MM.1S (cell line): ENCODE measurements at regions not wholly inside any gene's neighbourhood (a gene's known extent, or its start where the extent isn't known, plus 50 kb on each side); places are given as distances from the start of the nearest gene placed in this dataset.

Experiments used
- DNase-seq: peaks from one replicate; pipeline ENCODE4 v3.0.0-alpha.2; 2015
- H2AFZ ChIP-seq: fragments of 300-600 bp; sonication (generic); 2 replicates; pipeline ENCODE4 v1.6.0; 2016; ENCODE audit warnings: antibody characterized with exemption, low read length
- H3F3A ChIP-seq: fragments of 300-600 bp; sonication (generic); 2 replicates; pipeline ENCODE4 v1.6.1; 2016; ENCODE audit warnings: mild to moderate bottlenecking, antibody characterized with exemption, low read length, moderate library complexity, mixed read lengths; ENCODE audit not compliant: insufficient read depth
- H3K27ac ChIP-seq: fragments of 300-600 bp; sonication (generic); 2 replicates; pipeline ENCODE4 v1.5.1; 2016; ENCODE audit warnings: mild to moderate bottlenecking, low read length
- H3K27me3 ChIP-seq: fragments of 300-600 bp; sonication (generic); replicated peaks from 2 replicates; pipeline ENCODE4 v1.6.0; 2016; ENCODE audit warnings: low read length; ENCODE audit not compliant: insufficient read depth
- H3K36me3 ChIP-seq: fragments of 300-600 bp; sonication (generic); replicated peaks from 2 replicates; pipeline ENCODE4 v1.6.1; 2016; ENCODE audit warnings: mild to moderate bottlenecking, low read length, mixed read lengths; ENCODE audit not compliant: insufficient read depth
- H3K4me1 ChIP-seq: fragments of 300-600 bp; sonication (generic); 2 replicates; pipeline ENCODE4 v1.6.1; 2016; ENCODE audit warnings: low read length, mixed read lengths
- H3K4me2 ChIP-seq: fragments of 300-600 bp; sonication (generic); 2 replicates; pipeline ENCODE4 v1.6.0; 2016; ENCODE audit warnings: low read depth, low read length
- H3K4me3 ChIP-seq: fragments of 300-600 bp; sonication (generic); 2 replicates; pipeline ENCODE4 v1.5.1; 2016; ENCODE audit warnings: low read length, mixed read lengths
- H3K79me2 ChIP-seq: fragments of 300-600 bp; sonication (generic); 2 replicates; pipeline ENCODE4 v1.6.1; 2016; ENCODE audit warnings: mixed run types, low read length, mixed read lengths
- H3K9ac ChIP-seq: fragments of 300-600 bp; sonication (generic); 2 replicates; pipeline ENCODE4 v1.6.1; 2016; ENCODE audit warnings: low read length, mixed read lengths
- H3K9me2 ChIP-seq: fragments of 300-600 bp; sonication (generic); replicated peaks from 2 replicates; pipeline ENCODE4 v1.6.1; 2016; ENCODE audit warnings: mild to moderate bottlenecking, low read length, mixed read lengths; ENCODE audit not compliant: insufficient read depth
- H3K9me3 ChIP-seq: fragments of 300-600 bp; sonication (generic); replicated peaks from 2 replicates; pipeline ENCODE4 v1.6.1; 2016; ENCODE audit warnings: mild to moderate bottlenecking, low read length, mixed read lengths; ENCODE audit not compliant: insufficient read depth
- H4K20me1 ChIP-seq: fragments of 300-600 bp; sonication (generic); 2 replicates; pipeline ENCODE4 v1.6.1; 2016; ENCODE audit warnings: mild to moderate bottlenecking, low read length, moderate library complexity, mixed read lengths; ENCODE audit not compliant: insufficient read depth
- EZH2 ChIP-seq: fragments of 300-600 bp; sonication (generic); optimal IDR thresholded peaks from 2 replicates; pipeline ENCODE3; 2017; ENCODE audit warnings: low read depth, mild to moderate bottlenecking, antibody characterized with exemption, low read length, mixed read lengths
- EZH2phosphoT487 ChIP-seq: fragments of 300-600 bp; sonication (generic); IDR thresholded peaks from 2 replicates; pipeline ENCODE4 v1.6.1; 2018; ENCODE audit warnings: antibody characterized with exemption, low read length
- TF ChIP-seq, protein P1 (sequence below): fragments of 300-600 bp; sonication (generic); IDR thresholded peaks from 2 replicates; pipeline ENCODE4 v1.5.1; 2016; ENCODE audit warnings: antibody characterized with exemption, low read length, mixed read lengths

DNA sequence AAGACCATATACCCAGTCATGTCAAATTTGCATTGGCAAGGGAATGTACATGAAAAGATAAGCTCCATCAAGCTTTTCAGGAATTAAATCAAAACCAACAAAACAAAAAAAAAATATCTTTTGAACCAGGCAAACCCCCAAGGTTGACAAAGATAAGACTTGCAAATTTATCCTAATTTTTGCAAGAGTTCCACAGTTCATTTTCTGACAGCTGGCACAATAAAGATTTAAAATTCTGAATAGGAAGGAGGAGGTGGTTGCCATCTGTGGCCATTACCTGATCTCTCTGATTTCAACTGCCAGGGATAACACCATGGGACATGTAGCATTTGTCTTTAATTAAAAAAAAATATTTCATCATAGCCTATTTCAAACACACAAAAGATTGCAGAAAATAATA, 135.9 kb upstream of the SHISA6 start:
- Histone ChIP-seq H3F3A (no peaks in the 10 kb centered on the region), H3K36me3 (no peaks in the 10 kb centered on the region), H2AFZ (no peak overlapping the region), H3K4me1 (no peaks in the 10 kb centered on the region), H3K4me3 (no peak overlapping the region), H3K27me3 (no peaks in the 10 kb centered on the region), H4K20me1 (no peaks in the 10 kb centered on the region), H3K9ac (no peak overlapping the region), H3K9me3 (no peaks in the 10 kb centered on the region), H3K4me2 (no peak overlapping the region), H3K27ac (no peak overlapping the region), H3K79me2 (no peaks in the 10 kb centered on the region), H3K9me2 (no peaks in the 10 kb centered on the region)
- TF ChIP-seq, protein P1, sequence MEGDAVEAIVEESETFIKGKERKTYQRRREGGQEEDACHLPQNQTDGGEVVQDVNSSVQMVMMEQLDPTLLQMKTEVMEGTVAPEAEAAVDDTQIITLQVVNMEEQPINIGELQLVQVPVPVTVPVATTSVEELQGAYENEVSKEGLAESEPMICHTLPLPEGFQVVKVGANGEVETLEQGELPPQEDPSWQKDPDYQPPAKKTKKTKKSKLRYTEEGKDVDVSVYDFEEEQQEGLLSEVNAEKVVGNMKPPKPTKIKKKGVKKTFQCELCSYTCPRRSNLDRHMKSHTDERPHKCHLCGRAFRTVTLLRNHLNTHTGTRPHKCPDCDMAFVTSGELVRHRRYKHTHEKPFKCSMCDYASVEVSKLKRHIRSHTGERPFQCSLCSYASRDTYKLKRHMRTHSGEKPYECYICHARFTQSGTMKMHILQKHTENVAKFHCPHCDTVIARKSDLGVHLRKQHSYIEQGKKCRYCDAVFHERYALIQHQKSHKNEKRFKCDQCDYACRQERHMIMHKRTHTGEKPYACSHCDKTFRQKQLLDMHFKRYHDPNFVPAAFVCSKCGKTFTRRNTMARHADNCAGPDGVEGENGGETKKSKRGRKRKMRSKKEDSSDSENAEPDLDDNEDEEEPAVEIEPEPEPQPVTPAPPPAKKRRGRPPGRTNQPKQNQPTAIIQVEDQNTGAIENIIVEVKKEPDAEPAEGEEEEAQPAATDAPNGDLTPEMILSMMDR: no peak
- TF ChIP-seq EZH2phosphoT487 (no peak), EZH2 (no peak)
- DNase-seq: no peak

DNA sequence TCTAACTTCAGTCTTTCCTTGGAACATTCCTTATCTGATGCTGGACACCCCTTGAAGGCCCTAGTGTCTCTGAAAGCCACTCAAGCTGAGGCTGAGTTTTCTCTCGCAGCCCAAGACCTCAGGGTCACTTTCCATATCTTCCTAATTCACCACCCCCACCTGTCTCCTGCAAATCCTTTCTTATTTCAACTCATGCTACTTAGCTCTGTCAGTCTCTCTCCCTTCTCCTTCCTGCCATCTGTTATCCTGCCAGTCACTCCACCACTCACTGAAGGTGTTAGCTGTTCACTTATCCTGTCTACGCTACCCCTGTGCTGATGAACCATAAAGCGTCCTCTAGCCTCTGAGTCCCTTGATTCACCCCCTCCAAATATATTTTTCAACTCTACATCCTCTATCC, 143.9 kb upstream of the SHISA6 start:
- no peaks in the 10 kb centered on the region for H3K27me3 ChIP-seq
- no peak for DNase-seq
- H2AFZ ChIP-seq: no peak overlapping the region
- no peaks in the 10 kb centered on the region for H3F3A ChIP-seq
- no peaks in the 10 kb centered on the region for H3K9me2 ChIP-seq
- no peak overlapping the region for H3K9ac ChIP-seq
- no peak for TF ChIP-seq EZH2
- no peak for TF ChIP-seq EZH2phosphoT487
- TF ChIP-seq, protein P1: no peak
- no peak overlapping the region for H3K4me3 ChIP-seq
- no peaks in the 10 kb centered on the region for H3K9me3 ChIP-seq
- no peak overlapping the region for H3K4me2 ChIP-seq
- no peak overlapping the region for H3K27ac ChIP-seq
- no peaks in the 10 kb centered on the region for H4K20me1 ChIP-seq
- H3K4me1 ChIP-seq: no peaks in the 10 kb centered on the region
- H3K36me3 ChIP-seq: no peaks in the 10 kb centered on the region
- H3K79me2 ChIP-seq: no peaks in the 10 kb centered on the region

DNA sequence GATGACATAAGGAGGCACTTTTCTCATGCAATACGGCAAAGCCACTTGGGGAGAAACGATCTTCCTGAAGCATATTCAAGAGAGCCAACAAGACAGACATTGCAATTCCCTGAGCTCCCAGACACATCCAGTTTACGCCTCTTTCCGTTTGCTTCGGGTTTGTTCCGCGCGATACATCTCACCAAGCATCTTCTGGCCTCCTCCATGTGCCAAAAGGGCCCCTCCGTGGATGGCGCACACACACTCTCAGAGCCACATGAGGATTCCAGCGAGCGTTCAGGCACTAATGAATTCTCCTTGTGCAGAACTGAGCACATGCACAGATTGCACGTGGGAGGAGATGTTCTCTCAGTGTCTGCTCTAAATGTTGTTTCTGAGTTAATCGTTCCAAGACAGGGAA, 146.7 kb upstream of the SHISA6 start:
- Histone ChIP-seq H3K9me3 (no peaks in the 10 kb centered on the region), H3K4me1 (no peaks in the 10 kb centered on the region), H3K4me2 (no peak overlapping the region), H3K9ac (no peak overlapping the region), H2AFZ (no peak overlapping the region), H4K20me1 (no peaks in the 10 kb centered on the region), H3K79me2 (no peaks in the 10 kb centered on the region), H3K36me3 (no peaks in the 10 kb centered on the region), H3K27ac (no peak overlapping the region), H3K9me2 (no peaks in the 10 kb centered on the region), H3F3A (no peaks in the 10 kb centered on the region), H3K4me3 (no peak overlapping the region), H3K27me3 (no peaks in the 10 kb centered on the region)
- no peak for DNase-seq
- TF ChIP-seq EZH2phosphoT487: no peak
- TF ChIP-seq, protein P1: no peak
- no peak for TF ChIP-seq EZH2
